Upper lobe of left lung (tissue), 6 donors: ENCODE measurements at regions not wholly inside any gene's neighbourhood (a gene's known extent, or its start where the extent isn't known, plus 50 kb on each side); places are given as distances from the start of the nearest gene placed in this dataset.

Experiments used
- ATAC-seq, 2 donors: fragments of 200-7000 bp; cut with Tn5 transposase; one replicate each; pipeline ENCODE4 v1.9.1; 2022; ENCODE audit warnings: mild to moderate bottlenecking in 2 of 2, moderate library complexity in 2 of 2; ENCODE audit not compliant: low FRiP score in 2 of 2
- DNase-seq, 2 donors: peaks; one replicate each; pipeline ENCODE4 v3.0.0-alpha.2; 2019 to 2020
- H3K27ac ChIP-seq, 4 donors: fragments of 200-600 bp; sonication (generic); one replicate each; pipeline ENCODE4 v1.5.1; 2016 to 2019
- H3K27me3 ChIP-seq, 4 donors: fragments of 200-600 bp; sonication (generic); one replicate each; pipeline ENCODE4 v1.5.1; 2017 to 2019
- H3K36me3 ChIP-seq, 4 donors: fragments of 200-600 bp; sonication (generic); one replicate each; pipeline ENCODE4 v1.5.1; 2016 to 2019
- H3K4me1 ChIP-seq, 4 donors: fragments of 200-600 bp; sonication (generic); one replicate each; pipeline ENCODE4 v1.5.1; 2018 to 2019
- H3K4me3 ChIP-seq, 4 donors: fragments of 200-600 bp; sonication (generic); one replicate each; pipeline ENCODE4 v1.5.1; 2017 to 2019; ENCODE audit warnings: mild to moderate bottlenecking in 2 of 4, moderate library complexity in 1 of 4
- H3K9me3 ChIP-seq, 4 donors: fragments of 200-600 bp; sonication (generic); one replicate each; pipeline ENCODE4 v1.5.1; 2018 to 2019
- EP300 ChIP-seq, 4 donors: sonication (generic); formaldehyde crosslinking; IDR thresholded peaks; one replicate each; pipeline ENCODE4 v1.5.1; 2017; ENCODE audit warnings: antibody characterized with exemption in 4 of 4, control low read depth in 2 of 4
- POLR2A ChIP-seq, 4 donors: fragments of 450-650 bp; IDR thresholded peaks; one replicate each; pipeline ENCODE4 v1.5.1; 2016 to 2017; ENCODE audit warnings: antibody characterized with exemption in 4 of 4, mild to moderate bottlenecking in 2 of 4
- POLR2AphosphoS5 ChIP-seq, 2 donors: sonication (generic); formaldehyde crosslinking; IDR thresholded peaks; one replicate each; pipeline ENCODE4 v1.5.1; 2017; ENCODE audit warnings: antibody characterized with exemption in 2 of 2
- WGBS, 2 donors: methylation state at CpG; one replicate each; pipeline ENCODE4 v1.1.5; 2017 to 2018; 5-methylcytosine and 5-hydroxymethylcytosine counted together
- TF ChIP-seq, protein P1 (sequence below), 6 experiments: fragments of 450-650 bp in 4 of 6; fragments of 200-600 bp in 2 of 6; sonication (generic) in 2 of 6; IDR thresholded peaks; one replicate each; pipeline ENCODE4 v1.5.1; 2016 to 2019; ENCODE audit warnings: antibody characterized with exemption in 6 of 6
- donor health status: DM: no; HTN: no; CAD: no; lungs with moderate emphysema.
- donor health status: DM: no; HTN: yes; CAD: no; lungs with severe emphysema.

- DNase-seq (no peak), ATAC-seq (no peak)
- no peak overlapping the region for H3K27ac ChIP-seq
- no peak overlapping the region for H3K4me3 ChIP-seq
- WGBS, 2 donors = 93 to 96% methylated on average over 1 of the region's 1 CpG
- no peaks in the 10 kb centered on the region for H3K36me3 ChIP-seq
- no peaks in the 10 kb centered on the region for H3K4me1 ChIP-seq
- TF ChIP-seq POLR2A (IDR thresholded peaks at IDR 0.05) (no peak), POLR2AphosphoS5 (IDR thresholded peaks at IDR 0.05) (no peak), EP300 (IDR thresholded peaks at IDR 0.05) (no peak)
- TF ChIP-seq, protein P1, sequence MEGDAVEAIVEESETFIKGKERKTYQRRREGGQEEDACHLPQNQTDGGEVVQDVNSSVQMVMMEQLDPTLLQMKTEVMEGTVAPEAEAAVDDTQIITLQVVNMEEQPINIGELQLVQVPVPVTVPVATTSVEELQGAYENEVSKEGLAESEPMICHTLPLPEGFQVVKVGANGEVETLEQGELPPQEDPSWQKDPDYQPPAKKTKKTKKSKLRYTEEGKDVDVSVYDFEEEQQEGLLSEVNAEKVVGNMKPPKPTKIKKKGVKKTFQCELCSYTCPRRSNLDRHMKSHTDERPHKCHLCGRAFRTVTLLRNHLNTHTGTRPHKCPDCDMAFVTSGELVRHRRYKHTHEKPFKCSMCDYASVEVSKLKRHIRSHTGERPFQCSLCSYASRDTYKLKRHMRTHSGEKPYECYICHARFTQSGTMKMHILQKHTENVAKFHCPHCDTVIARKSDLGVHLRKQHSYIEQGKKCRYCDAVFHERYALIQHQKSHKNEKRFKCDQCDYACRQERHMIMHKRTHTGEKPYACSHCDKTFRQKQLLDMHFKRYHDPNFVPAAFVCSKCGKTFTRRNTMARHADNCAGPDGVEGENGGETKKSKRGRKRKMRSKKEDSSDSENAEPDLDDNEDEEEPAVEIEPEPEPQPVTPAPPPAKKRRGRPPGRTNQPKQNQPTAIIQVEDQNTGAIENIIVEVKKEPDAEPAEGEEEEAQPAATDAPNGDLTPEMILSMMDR (IDR thresholded peaks at IDR 0.05) = no peak
- H3K9me3 ChIP-seq = no peaks in the 10 kb centered on the region
- no peaks in the 10 kb centered on the region for H3K27me3 ChIP-seq
Measured at GRCh38 chr6:26302941-26303559, 61.9 kb upstream of the BTN3A2 start.

DNA sequence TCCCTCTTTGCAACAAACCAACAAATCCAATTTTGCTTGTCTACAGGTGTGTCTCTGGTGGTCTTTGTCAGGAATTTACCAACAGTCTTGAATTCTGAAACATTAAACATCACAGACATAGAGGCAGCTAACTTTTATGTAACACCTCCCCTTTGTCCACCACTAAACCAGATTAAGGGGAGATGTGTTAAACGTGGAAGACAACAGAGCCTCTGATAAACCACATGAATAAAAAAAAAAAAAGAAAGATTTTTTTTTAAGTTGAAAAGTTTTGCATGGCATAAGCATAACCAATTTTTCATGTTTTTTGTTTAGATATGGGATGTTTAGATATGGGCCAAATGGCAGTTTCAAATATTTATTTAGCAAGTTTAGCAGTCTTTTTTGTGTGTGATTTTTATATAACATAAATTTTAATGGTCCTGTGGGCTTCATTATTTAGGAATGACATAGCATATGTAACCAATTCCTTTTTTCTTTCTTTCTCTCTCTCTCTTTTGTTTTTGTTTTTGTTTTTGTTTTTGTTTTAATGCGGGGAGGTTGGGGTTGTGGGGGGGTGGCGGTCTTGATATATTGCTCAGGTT lies 60.7 kb upstream of the BTN3A2 start:
- Histone ChIP-seq H3K27ac (peak overlapping the region; percentile 37 to 86 (median 78)), H3K4me3 (peak overlapping the region in 3 of 4 donors; percentile 36 to 50 (median 43)), H3K36me3 (no peaks in the 10 kb centered on the region), H3K4me1 (no peaks in the 10 kb centered on the region), H3K27me3 (no peaks in the 10 kb centered on the region), H3K9me3 (no peaks in the 10 kb centered on the region)
- no peak for ATAC-seq
- DNase-seq = no peak
- 49 to 56% methylated on average over 3 of the region's 3 CpGs for WGBS, 2 donors
- TF ChIP-seq POLR2A (IDR thresholded peaks at IDR 0.05) = no peak
- TF ChIP-seq POLR2AphosphoS5 (IDR thresholded peaks at IDR 0.05) = no peak
- TF ChIP-seq, protein P1 (IDR thresholded peaks at IDR 0.05) = no peak
- TF ChIP-seq EP300 (IDR thresholded peaks at IDR 0.05) = no peak

GRCh38 chr6:26304797-26305640 lies 60.0 kb upstream of the BTN3A2 start:
- H3K27ac ChIP-seq = peak overlapping the region; percentile 37 to 86 (median 78)
- H3K4me1 ChIP-seq = no peaks in the 10 kb centered on the region
- peak in 1 of 2 donors; percentile 50 for DNase-seq
- 10 to 15% methylated on average over 29 of the region's 29 CpGs for WGBS, 2 donors
- peak; percentile 85 to 87 for ATAC-seq
- no peaks in the 10 kb centered on the region for H3K9me3 ChIP-seq
- no peaks in the 10 kb centered on the region for H3K36me3 ChIP-seq
- H3K27me3 ChIP-seq = no peaks in the 10 kb centered on the region
- TF ChIP-seq POLR2AphosphoS5 (IDR thresholded peaks at IDR 0.05) (peak in 1 of 2 donors; percentile 19), EP300 (IDR thresholded peaks at IDR 0.05) (no peak), POLR2A (IDR thresholded peaks at IDR 0.05) (peak in 1 of 4 donors; percentile 50)
- TF ChIP-seq, protein P1 (IDR thresholded peaks at IDR 0.05) = no peak
- peak overlapping the region in 3 of 4 donors; percentile 36 to 50 (median 43) for H3K4me3 ChIP-seq

GRCh38 chr6:26305641-26305969 lies 59.4 kb upstream of the BTN3A2 start:
- no peak for ATAC-seq
- H3K27ac ChIP-seq = peak overlapping the region in 3 of 4 donors; percentile 37 to 86 (median 75)
- H3K4me1 ChIP-seq = no peaks in the 10 kb centered on the region
- H3K27me3 ChIP-seq = no peaks in the 10 kb centered on the region
- TF ChIP-seq EP300 (IDR thresholded peaks at IDR 0.05) (no peak), POLR2A (IDR thresholded peaks at IDR 0.05) (no peak), POLR2AphosphoS5 (IDR thresholded peaks at IDR 0.05) (no peak)
- TF ChIP-seq, protein P1 (IDR thresholded peaks at IDR 0.05) = no peak
- peak overlapping the region in 3 of 4 donors; percentile 36 to 50 (median 43) for H3K4me3 ChIP-seq
- no peaks in the 10 kb centered on the region for H3K36me3 ChIP-seq
- DNase-seq = no peak
- 39 to 43% methylated on average over 3 of the region's 3 CpGs for WGBS, 2 donors
- no peaks in the 10 kb centered on the region for H3K9me3 ChIP-seq
